ENCODE measurements at regions not wholly inside any gene's neighbourhood (a gene's known extent, or its start where the extent isn't known, plus 50 kb on each side); places are given as distances from the start of the nearest gene placed in this dataset.

DNA sequence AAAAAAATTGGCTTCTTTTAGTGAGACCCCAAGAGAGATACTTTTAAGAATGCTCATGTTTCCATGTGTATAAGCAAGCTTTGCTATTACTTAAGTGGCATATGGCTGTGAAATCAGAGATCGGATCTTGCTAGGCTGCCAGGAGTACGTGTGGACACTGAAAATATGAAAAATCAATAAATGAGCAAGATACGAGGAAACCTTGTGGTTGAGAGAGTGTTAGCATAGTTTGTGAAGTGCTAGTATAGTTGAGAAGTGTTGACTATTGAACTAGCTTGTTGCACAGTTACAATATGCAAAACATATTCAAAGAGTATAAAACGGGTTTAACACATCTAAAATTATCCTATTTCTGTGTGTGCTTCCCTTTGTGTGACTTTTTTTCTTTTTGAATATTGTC, 230.9 kb upstream of the NOVA1 start:
- Histone ChIP-seq H3K27ac (ENCODE audit: low read depth, low read length) (no peak overlapping the region), H3K4me3 (ENCODE audit: low read depth, low read length) (no peak overlapping the region), H3K4me1 (ENCODE audit: control insufficient read depth, insufficient read depth, low read length) (no peaks in the 10 kb centered on the region), H3K9ac (ENCODE audit: low read depth, low read length) (no peak overlapping the region), H3K36me3 (ENCODE audit: control insufficient read depth, insufficient read depth, low read length) (no peaks in the 10 kb centered on the region), H3K27me3 (ENCODE audit: control insufficient read depth, insufficient read depth, low read length) (no peaks in the 10 kb centered on the region), H3K9me3 (ENCODE audit: control insufficient read depth, insufficient read depth, low read length) (no peaks in the 10 kb centered on the region)

DNA sequence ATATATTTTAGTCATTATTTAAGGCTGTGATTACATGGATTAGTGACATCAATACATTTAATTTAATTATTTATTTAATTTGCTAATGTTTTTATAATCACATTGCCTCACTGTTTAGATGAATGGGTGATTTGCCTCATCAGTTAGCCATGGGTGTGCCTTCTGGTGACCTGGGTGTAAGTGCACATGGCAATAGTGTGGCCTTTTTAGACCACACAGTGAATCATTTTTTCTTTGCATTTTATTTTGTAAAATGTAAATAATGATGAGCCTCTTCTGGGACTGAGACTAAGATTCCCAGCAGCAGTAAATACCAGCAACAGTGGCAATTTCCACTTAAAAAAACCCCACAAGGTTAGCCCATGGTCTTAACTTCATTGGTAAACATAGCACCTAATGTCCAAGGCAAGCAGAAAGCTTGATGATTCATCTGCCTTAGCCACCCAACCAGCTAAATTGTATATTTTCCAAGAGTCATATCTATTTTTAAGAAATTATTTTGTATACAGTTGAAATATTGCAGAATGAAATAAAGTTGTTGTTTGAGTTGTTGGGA, 235.9 kb upstream of the NOVA1 start:
- Histone ChIP-seq H3K9ac (ENCODE audit: low read depth, low read length) (no peak overlapping the region), H3K4me3 (ENCODE audit: low read depth, low read length) (no peak overlapping the region), H3K27me3 (ENCODE audit: control insufficient read depth, insufficient read depth, low read length) (no peaks in the 10 kb centered on the region), H3K36me3 (ENCODE audit: control insufficient read depth, insufficient read depth, low read length) (no peaks in the 10 kb centered on the region), H3K27ac (ENCODE audit: low read depth, low read length) (no peak overlapping the region), H3K4me1 (ENCODE audit: control insufficient read depth, insufficient read depth, low read length) (no peaks in the 10 kb centered on the region), H3K9me3 (ENCODE audit: control insufficient read depth, insufficient read depth, low read length) (no peaks in the 10 kb centered on the region)

DNA sequence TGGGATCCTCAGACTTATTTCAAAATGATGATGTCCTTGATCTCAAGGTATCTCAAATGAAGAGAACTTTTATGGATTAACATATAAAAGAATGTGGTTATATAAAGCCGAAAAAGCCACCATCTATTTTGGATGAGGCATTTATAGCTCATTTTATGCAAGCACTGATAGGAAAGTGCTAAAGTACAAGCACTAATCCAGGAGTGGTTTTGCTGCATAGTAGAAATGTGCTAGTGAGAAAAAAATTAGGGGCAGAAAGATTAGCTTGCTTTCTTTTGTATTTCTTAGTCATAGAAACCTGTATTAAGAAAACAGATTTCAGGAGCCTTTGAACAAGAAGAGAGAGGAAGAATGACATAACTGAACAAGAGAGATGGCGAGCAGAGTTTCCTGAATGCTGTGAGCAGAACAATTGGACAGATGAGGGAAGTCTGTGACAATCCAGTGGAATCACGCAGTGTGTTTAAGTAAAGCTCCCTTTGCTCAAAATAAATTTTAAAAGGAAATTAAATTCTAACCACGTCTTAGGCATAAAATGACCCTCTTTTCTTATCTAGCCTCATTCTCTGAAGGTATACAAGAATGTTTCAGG, 238.2 kb upstream of the NOVA1 start:
- Histone ChIP-seq H3K4me3 (ENCODE audit: low read depth, low read length) (no peak overlapping the region), H3K9me3 (ENCODE audit: control insufficient read depth, insufficient read depth, low read length) (no peaks in the 10 kb centered on the region)

DNA sequence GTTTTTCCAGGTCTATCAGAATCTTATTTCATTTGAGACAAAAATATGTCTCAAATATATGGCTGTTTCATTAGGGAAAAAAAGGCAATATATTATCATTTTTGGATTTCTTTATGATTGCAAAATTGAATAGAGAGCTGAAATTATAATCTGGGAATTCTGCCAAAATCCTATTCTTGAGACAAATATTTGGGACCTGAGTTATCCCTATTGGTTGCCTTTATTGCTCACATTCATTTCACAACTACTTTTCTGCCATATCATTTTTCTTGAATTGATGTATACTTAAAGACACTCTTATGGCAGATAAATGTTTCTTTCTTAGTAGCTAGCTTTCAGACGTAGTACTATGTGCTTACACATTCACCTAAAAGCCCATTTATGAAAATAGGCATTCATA, 241.6 kb upstream of the NOVA1 start:
- H3K36me3 ChIP-seq (ENCODE audit: control insufficient read depth, insufficient read depth, low read length), result no peaks in the 10 kb centered on the region
- no peaks in the 10 kb centered on the region for H3K27me3 ChIP-seq (ENCODE audit: control insufficient read depth, insufficient read depth, low read length)
- no peak overlapping the region for H3K27ac ChIP-seq (ENCODE audit: low read depth, low read length)
- peaks cover 6% of the 10 kb centered on the region; the same call in 1 of the 2 replicates for H3K4me1 ChIP-seq (ENCODE audit: control insufficient read depth, insufficient read depth, low read length)
- no peak overlapping the region for H3K9ac ChIP-seq (ENCODE audit: low read depth, low read length)
- no peak overlapping the region for H3K4me3 ChIP-seq (ENCODE audit: low read depth, low read length)
- H3K9me3 ChIP-seq (ENCODE audit: control insufficient read depth, insufficient read depth, low read length), result no peaks in the 10 kb centered on the region

More for the DNA sequence above, 238.2 kb upstream of the NOVA1 start:
- H3K27ac ChIP-seq (ENCODE audit: low read depth, low read length), result no peak overlapping the region
- no peak overlapping the region for H3K9ac ChIP-seq (ENCODE audit: low read depth, low read length)
- no peaks in the 10 kb centered on the region for H3K36me3 ChIP-seq (ENCODE audit: control insufficient read depth, insufficient read depth, low read length)
- peaks cover 6% of the 10 kb centered on the region; the same call in 1 of the 2 replicates for H3K4me1 ChIP-seq (ENCODE audit: control insufficient read depth, insufficient read depth, low read length)
- H3K27me3 ChIP-seq (ENCODE audit: control insufficient read depth, insufficient read depth, low read length), result no peaks in the 10 kb centered on the region

DNA sequence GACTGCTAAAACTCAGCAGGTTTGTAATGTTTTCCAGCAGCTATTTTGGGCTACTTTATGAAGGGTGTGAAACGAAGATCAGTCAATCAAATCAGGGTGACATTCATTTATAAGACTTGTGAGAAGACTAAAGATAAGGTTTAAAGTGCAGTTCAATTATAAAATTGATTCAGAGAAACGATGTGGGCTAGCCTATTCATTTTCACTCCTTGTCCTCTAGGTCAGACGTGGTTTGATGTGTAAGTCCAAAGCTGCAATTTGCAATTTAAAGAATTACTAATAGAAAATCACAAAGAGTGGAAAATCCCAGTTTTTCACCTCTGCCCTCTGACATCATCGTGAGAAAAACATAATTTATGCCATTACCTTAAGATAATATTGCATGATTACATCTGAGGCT, 243.5 kb upstream of the NOVA1 start:
- Histone ChIP-seq H3K9ac (ENCODE audit: low read depth, low read length) (no peak overlapping the region), H3K27ac (ENCODE audit: low read depth, low read length) (peak overlapping the region; percentile 70), H3K36me3 (ENCODE audit: control insufficient read depth, insufficient read depth, low read length) (no peaks in the 10 kb centered on the region), H3K4me3 (ENCODE audit: low read depth, low read length) (no peak overlapping the region), H3K27me3 (ENCODE audit: control insufficient read depth, insufficient read depth, low read length) (no peaks in the 10 kb centered on the region), H3K9me3 (ENCODE audit: control insufficient read depth, insufficient read depth, low read length) (no peaks in the 10 kb centered on the region), H3K4me1 (ENCODE audit: control insufficient read depth, insufficient read depth, low read length) (peaks cover 6% of the 10 kb centered on the region; the same call in 1 of the 2 replicates)

DNA sequence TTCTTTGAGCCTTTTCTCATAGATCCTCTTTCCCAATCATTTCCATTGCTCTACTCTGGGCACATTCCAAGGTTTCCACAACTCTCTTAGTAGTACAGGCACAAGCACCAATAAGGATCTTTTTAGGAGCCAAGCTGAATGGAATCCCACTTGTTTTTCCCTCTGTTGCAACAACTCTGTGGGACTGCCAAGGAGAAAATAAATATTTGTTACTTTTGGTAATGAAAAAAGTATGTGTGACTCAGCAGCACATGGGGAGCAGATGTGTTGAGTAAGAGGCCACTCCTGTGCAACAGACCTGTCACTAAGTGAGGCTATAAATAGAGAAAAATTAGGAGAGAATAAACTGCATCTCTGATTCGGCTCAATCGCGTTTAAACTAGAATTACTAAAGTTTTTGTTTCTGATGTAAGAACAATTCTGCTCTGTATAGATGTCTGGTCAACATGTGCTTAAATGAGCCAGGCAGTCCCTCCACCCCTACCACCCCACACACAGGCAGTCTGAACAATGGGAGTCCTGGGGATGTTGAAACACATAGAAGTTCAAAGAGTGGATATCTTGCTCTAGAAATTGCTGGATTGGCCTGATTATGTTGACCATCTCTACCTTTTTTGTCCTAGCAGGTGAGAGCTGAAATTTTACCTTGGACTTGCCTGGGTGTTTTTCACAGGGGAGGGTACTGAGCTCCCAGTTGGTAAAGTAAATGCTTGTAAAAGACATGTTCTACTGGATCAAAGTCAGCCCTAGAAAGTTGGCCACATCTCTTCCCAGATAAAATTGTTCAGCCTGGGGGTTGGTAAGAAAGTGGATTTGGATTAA, 244.3 kb upstream of the NOVA1 start:
- H3K4me1 ChIP-seq (ENCODE audit: control insufficient read depth, insufficient read depth, low read length), result peaks cover 6% of the 10 kb centered on the region; the same call in 1 of the 2 replicates
- no peak overlapping the region for H3K4me3 ChIP-seq (ENCODE audit: low read depth, low read length)
- no peaks in the 10 kb centered on the region for H3K9me3 ChIP-seq (ENCODE audit: control insufficient read depth, insufficient read depth, low read length)

DNA sequence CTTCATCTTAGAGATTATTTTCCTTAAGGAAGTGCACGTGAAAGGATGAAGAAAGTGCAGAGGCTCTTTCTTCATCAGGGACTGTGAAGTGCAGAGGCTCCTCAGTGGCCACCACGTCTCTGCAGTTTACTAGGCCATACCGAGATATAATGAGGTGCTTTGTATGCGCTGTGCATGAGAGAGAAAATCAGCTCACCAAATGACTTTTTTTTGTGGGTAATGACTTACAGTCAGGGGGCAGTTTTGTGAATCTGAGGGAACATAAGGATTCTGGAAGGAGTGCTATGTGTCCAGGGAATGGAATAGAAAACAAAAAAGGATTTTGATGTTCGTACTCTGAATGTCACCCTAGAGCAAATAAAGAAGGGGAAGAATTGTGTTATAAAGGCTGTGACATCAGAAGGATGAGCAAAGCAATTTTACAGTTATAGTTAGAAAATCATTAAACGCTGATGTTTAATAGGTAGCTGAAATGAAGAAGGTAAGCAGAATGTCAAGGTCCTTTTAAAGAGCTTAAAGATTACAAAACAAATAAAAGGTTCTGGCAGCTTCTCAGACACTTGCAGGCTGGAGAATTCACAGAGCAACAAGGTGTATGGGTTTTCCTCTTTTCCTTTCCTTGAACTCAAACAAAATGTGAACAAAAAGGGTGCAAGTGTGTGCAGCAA, 247.5 kb upstream of the NOVA1 start:
- Histone ChIP-seq H3K36me3 (ENCODE audit: control insufficient read depth, insufficient read depth, low read length) (no peaks in the 10 kb centered on the region), H3K27ac (ENCODE audit: low read depth, low read length) (no peak overlapping the region), H3K27me3 (ENCODE audit: control insufficient read depth, insufficient read depth, low read length) (no peaks in the 10 kb centered on the region), H3K9ac (ENCODE audit: low read depth, low read length) (no peak overlapping the region), H3K4me3 (ENCODE audit: low read depth, low read length) (no peak overlapping the region), H3K4me1 (ENCODE audit: control insufficient read depth, insufficient read depth, low read length) (peaks cover 6% of the 10 kb centered on the region; the same call in 1 of the 2 replicates), H3K9me3 (ENCODE audit: control insufficient read depth, insufficient read depth, low read length) (no peaks in the 10 kb centered on the region)

More for the DNA sequence above, 244.3 kb upstream of the NOVA1 start:
- Histone ChIP-seq H3K27ac (ENCODE audit: low read depth, low read length) (peak overlapping the region; percentile 70), H3K36me3 (ENCODE audit: control insufficient read depth, insufficient read depth, low read length) (no peaks in the 10 kb centered on the region), H3K27me3 (ENCODE audit: control insufficient read depth, insufficient read depth, low read length) (no peaks in the 10 kb centered on the region), H3K9ac (ENCODE audit: low read depth, low read length) (no peak overlapping the region)

DNA sequence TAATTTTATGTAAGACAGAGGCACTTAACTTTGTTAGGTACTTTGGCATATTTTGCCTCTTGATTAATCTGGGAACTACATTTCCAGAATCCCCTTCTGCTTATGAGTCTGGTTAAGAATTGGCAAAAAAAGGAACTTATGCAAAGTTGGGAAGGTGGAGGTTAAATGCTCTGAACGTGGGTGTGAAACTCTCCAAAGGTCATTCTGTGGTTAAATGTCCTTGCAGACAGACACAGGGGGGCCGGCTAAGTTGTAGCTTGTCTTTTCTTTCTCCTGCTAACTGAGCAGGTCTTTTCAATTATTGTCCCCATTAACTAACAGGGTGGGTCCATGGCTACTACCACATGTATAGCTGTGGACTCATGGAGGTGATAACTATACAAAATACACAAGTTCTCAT, 248.6 kb upstream of the NOVA1 start:
- Histone ChIP-seq H3K9me3 (ENCODE audit: control insufficient read depth, insufficient read depth, low read length) (no peaks in the 10 kb centered on the region), H3K4me1 (ENCODE audit: control insufficient read depth, insufficient read depth, low read length) (no peaks in the 10 kb centered on the region; the same call in 1 of the 2 replicates), H3K27ac (ENCODE audit: low read depth, low read length) (no peak overlapping the region), H3K27me3 (ENCODE audit: control insufficient read depth, insufficient read depth, low read length) (no peaks in the 10 kb centered on the region), H3K4me3 (ENCODE audit: low read depth, low read length) (no peak overlapping the region), H3K9ac (ENCODE audit: low read depth, low read length) (no peak overlapping the region), H3K36me3 (ENCODE audit: control insufficient read depth, insufficient read depth, low read length) (no peaks in the 10 kb centered on the region)

DNA sequence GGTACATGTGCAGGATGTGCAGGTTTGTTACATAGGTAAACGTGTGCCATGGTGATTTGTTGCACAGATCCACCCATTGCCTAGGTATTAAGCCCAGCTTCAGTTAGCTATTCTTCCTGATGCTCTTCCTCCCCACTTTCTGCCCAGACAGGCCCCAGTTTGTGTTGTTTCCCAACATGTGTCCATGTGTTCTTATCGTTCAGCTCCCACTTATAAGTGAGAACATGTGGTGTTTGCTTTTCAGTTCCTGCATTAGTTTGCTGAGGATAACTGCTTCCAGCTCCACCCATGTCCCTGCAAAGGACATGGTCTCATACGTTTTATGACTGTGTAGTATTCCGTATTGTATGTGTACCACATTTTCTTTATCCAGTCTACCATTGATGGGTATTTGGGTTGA, 251.7 kb upstream of the NOVA1 start:
- H3K9me3 ChIP-seq (ENCODE audit: control insufficient read depth, insufficient read depth, low read length), result no peaks in the 10 kb centered on the region
- H3K9ac ChIP-seq (ENCODE audit: low read depth, low read length), result no peak overlapping the region
- H3K4me1 ChIP-seq (ENCODE audit: control insufficient read depth, insufficient read depth, low read length), result no peaks in the 10 kb centered on the region
- no peaks in the 10 kb centered on the region for H3K36me3 ChIP-seq (ENCODE audit: control insufficient read depth, insufficient read depth, low read length)
- H3K27ac ChIP-seq (ENCODE audit: low read depth, low read length), result no peak overlapping the region
- no peaks in the 10 kb centered on the region for H3K27me3 ChIP-seq (ENCODE audit: control insufficient read depth, insufficient read depth, low read length)
- no peak overlapping the region for H3K4me3 ChIP-seq (ENCODE audit: low read depth, low read length)

DNA sequence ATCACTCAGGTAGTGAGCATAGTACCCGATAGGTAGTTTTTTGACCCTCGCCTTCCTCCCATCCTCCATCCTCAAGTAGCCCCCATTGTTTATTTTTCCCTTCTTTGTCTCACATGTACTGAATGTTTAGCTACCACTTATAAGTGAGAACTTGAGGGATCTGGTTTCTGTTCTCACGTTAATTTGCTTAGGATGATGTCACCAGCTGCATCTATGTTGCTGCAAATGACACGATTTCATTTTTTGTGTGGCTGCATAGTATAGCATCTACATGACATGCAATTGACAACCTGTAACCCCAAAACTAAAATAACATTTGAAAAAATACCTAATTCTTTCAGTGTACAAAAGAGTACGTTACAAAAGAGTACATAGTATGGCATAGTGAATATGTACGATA, 254.0 kb upstream of the NOVA1 start:
- Histone ChIP-seq H3K27me3 (ENCODE audit: control insufficient read depth, insufficient read depth, low read length) (no peaks in the 10 kb centered on the region), H3K36me3 (ENCODE audit: control insufficient read depth, insufficient read depth, low read length) (no peaks in the 10 kb centered on the region), H3K4me1 (ENCODE audit: control insufficient read depth, insufficient read depth, low read length) (no peaks in the 10 kb centered on the region), H3K27ac (ENCODE audit: low read depth, low read length) (no peak overlapping the region), H3K9me3 (ENCODE audit: control insufficient read depth, insufficient read depth, low read length) (no peaks in the 10 kb centered on the region), H3K9ac (ENCODE audit: low read depth, low read length) (no peak overlapping the region), H3K4me3 (ENCODE audit: low read depth, low read length) (no peak overlapping the region)
